MCF 10A (cell line): ENCODE measurements at regions not wholly inside any gene's neighbourhood (a gene's known extent, or its start where the extent isn't known, plus 50 kb on each side); places are given as distances from the start of the nearest gene placed in this dataset.

ENCODE experiments used
- BruUV-seq: library from RNA; stranded (reverse); fragments of 400-500 nt; replicated peaks from 2 replicates; lab custom pipeline; 2021; lab: Mats Ljungman, UMichigan
- CTCF ChIA-PET: fragments of 300-600 bp; sonication (Branson Sonifier 250); formaldehyde crosslinking; extraction: SDS; loops from one replicate; lab custom pipeline; 2021; ENCODE audit warnings: antibody characterized with exemption, inconsistent platforms; lab: Yijun Ruan, JAX
- POLR2A ChIA-PET: fragments of 300-600, 350-650 bp; sonication (Branson Sonifier 250); formaldehyde crosslinking; extraction: SDS; loops from one replicate; lab custom pipeline; 2020; ENCODE audit warnings: antibody characterized with exemption, inconsistent platforms; lab: Yijun Ruan, JAX
- DNase-seq: peaks from one replicate; pipeline ENCODE4 v3.0.0-alpha.2; 2018; ENCODE audit not compliant: unreplicated experiment
- H3K27ac Mint-ChIP-seq: one replicate; pipeline ENCODE4 v1.8.0; 2022; ENCODE audit warnings: mild to moderate bottlenecking, low read depth, mixed read lengths; ENCODE audit not compliant: unreplicated experiment
- H3K27me3 Mint-ChIP-seq: one replicate; pipeline ENCODE4 v1.8.0; 2022; ENCODE audit warnings: mixed read lengths; ENCODE audit not compliant: insufficient read depth, unreplicated experiment
- H3K36me3 Mint-ChIP-seq: one replicate; pipeline ENCODE4 v1.8.0; 2022; ENCODE audit warnings: mild to moderate bottlenecking, moderate library complexity, mixed read lengths; ENCODE audit not compliant: insufficient read depth, unreplicated experiment
- H3K4me1 Mint-ChIP-seq: one replicate; pipeline ENCODE4 v1.8.0; 2022; ENCODE audit warnings: mixed read lengths; ENCODE audit not compliant: insufficient read depth, unreplicated experiment
- H3K4me3 Mint-ChIP-seq: one replicate; pipeline ENCODE4 v1.8.0; 2022; ENCODE audit warnings: mild to moderate bottlenecking, moderate library complexity, mixed read lengths; ENCODE audit not compliant: unreplicated experiment
- H3K9me3 Mint-ChIP-seq: one replicate; pipeline ENCODE4 v1.8.0; 2022; ENCODE audit warnings: mixed read lengths; ENCODE audit not compliant: unreplicated experiment
- intact Hi-C: fragments of 100-400 bp; cut with micrococcal nuclease; formaldehyde crosslinking; loops from 2 replicates; pipeline ENCODE4 v1.14.1; 2022
- TF ChIP-seq, protein P1 (sequence below): fragments of 200-600 bp; IDR thresholded peaks from one replicate; pipeline ENCODE4 v1.8.0; 2022; ENCODE audit warnings: antibody characterized with exemption, mild to moderate bottlenecking; ENCODE audit not compliant: unreplicated experiment

DNA sequence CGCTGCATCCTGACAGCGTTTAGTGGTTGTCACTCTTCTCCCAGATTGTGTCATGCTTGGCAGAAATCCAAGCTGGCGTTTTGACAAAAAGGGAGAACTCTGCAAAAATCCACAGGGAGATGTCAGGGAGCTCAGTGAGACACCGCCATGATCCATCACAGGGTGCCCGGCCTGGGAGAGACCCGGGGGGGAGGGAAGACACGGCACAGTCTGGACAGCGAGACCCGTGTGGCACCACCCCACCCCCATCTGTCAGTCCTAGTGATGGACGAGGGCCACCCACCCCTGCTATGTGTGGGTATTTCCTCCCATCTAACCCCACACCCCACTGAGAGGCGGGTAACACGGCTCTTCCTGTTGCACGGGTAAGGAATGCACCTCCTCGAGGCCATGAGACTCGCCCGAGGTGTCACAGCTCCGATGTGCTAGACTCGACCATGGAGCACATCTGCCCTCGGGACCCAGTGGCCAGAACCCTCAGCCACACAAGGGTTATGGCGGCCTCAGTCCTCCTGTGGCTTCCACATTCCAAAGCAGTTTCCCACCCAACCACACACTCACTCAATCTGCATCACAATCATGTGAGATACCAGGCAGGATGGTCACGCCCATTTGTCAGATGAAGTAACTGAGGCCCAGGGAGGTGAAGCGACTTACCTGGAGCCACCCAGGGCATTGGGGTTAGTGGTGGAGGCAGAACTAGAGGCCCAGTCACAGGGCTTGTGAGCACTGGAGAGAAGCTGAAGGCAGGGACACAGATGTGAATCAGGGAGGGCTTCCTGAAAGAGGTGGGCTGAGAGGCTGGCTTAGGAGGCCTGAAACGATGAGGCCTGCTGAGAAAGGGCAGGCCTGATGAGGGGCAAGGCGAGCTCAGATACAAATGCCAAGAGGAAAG, 688.5 kb downstream of the MATN1 start:
- ChIA-PET CTCF (interaction anchor here (0.5 to 1.7 kb wide), 3 partner anchors 77 to 672 kb away, joined by 3 read pairs; no protein-coding TSS in a partner anchor), POLR2A (interaction anchor here (0.6 kb wide), 1 partner anchor 242 kb away, joined by 4 read pairs; no protein-coding TSS in a partner anchor)
- DNase-seq: peak; percentile 51
- Mint-ChIP-seq H3K27me3 (peaks cover 15% of the 10 kb centered on the region), H3K27ac (no peak overlapping the region), H3K4me1 (no peaks in the 10 kb centered on the region), H3K36me3 (no peaks in the 10 kb centered on the region), H3K4me3 (no peak overlapping the region), H3K9me3 (peaks cover 9% of the 10 kb centered on the region)
- intact Hi-C loops: no loop called here
- TF ChIP-seq, protein P1, sequence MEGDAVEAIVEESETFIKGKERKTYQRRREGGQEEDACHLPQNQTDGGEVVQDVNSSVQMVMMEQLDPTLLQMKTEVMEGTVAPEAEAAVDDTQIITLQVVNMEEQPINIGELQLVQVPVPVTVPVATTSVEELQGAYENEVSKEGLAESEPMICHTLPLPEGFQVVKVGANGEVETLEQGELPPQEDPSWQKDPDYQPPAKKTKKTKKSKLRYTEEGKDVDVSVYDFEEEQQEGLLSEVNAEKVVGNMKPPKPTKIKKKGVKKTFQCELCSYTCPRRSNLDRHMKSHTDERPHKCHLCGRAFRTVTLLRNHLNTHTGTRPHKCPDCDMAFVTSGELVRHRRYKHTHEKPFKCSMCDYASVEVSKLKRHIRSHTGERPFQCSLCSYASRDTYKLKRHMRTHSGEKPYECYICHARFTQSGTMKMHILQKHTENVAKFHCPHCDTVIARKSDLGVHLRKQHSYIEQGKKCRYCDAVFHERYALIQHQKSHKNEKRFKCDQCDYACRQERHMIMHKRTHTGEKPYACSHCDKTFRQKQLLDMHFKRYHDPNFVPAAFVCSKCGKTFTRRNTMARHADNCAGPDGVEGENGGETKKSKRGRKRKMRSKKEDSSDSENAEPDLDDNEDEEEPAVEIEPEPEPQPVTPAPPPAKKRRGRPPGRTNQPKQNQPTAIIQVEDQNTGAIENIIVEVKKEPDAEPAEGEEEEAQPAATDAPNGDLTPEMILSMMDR: no peak
- BruUV-seq: no TSS peak

DNA sequence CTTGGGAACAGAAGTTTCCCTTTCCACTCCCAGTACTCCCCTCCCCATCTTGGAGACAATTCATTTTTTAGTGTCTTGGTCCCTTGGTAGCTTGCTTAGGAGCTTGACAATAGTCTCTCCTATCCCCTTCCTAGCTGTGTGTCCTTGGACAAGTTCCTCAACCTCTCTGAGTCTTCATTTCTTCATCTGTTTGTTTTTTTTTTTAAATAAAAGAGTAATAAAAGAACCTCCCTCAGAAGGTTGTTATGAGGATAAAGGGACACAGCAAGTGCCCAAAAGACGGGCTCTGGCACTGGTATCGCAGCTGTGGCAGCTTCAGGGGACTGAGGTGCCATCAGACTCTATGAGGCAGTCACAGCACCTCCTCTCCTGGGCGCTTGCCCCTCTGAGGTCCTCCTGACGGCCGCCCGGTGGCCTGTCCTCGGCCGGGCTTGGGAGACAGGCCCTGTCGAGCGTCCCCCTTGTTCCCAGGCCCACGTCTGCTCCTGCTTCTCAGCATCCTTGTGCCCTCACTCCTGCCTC, 689.2 kb downstream of the MATN1 start:
- BruUV-seq: no TSS peak
- POLR2A ChIA-PET: interaction anchor here (0.8 kb wide), 1 partner anchor 145 kb away, joined by 4 read pairs; no protein-coding TSS in a partner anchor
- Mint-ChIP-seq H3K36me3 (no peaks in the 10 kb centered on the region), H3K9me3 (peaks cover 9% of the 10 kb centered on the region), H3K4me1 (no peaks in the 10 kb centered on the region), H3K27ac (no peak overlapping the region), H3K27me3 (peaks cover 18% of the 10 kb centered on the region), H3K4me3 (no peak overlapping the region)
- no peak for DNase-seq
- TF ChIP-seq, protein P1: no peak
- CTCF ChIA-PET: interaction anchor here (1.7 kb wide), 1 partner anchor 673 kb away, joined by 3 read pairs; no protein-coding TSS in a partner anchor
- intact Hi-C loops: no loop called here

DNA sequence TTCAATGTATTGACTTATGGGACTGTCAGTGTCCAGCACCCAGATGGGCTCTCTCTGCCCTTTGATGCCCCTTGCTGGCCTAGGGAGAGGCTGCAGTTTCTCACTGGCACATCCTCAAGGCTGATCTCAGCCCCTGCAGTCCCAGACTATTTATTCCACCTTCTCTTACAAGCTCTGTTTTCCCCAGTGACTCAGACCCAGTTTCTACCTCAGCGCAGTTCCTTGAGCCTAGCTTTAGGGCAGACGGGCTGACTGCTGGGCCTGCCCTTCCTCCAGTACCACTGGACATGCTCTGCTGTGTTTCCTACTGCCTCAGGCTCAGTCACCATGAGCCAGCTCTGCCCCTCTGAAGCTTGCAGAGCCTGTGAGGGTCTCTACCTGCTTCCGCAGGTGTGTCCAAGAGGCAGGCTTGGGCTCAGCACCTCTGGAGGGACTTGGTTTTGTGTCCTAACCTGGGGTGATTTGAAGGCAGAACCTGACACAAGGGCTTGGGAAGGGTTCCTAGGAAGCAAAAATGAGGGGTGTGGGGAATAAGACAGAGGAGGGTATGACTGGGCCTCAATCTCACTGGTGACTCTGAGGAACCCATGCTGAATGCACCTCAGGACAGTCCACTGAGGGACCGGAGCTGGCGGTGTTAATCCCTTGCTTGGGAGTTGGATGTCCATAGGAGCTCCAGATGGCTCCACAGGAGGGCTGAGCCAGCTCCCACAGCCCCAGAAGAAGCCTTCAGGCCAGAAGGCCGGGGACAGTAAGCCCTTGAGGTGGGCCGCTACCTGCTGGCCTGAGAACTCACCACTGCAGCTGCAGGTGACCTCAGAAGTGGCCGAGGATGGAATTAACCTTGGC, 689.9 kb downstream of the MATN1 start:
- H3K4me1 Mint-ChIP-seq: no peaks in the 10 kb centered on the region
- no peaks in the 10 kb centered on the region for H3K36me3 Mint-ChIP-seq
- DNase-seq: no peak
- ChIA-PET CTCF (interaction anchor here (1.7 kb wide), 1 partner anchor 674 kb away, joined by 3 read pairs; no protein-coding TSS in a partner anchor), POLR2A (interaction anchor here (0.8 kb wide), 1 partner anchor 144 kb away, joined by 4 read pairs; no protein-coding TSS in a partner anchor)
- no peak overlapping the region for H3K27ac Mint-ChIP-seq
- TF ChIP-seq, protein P1: no peak
- intact Hi-C loops: no loop called here
- no TSS peak for BruUV-seq
- H3K4me3 Mint-ChIP-seq: no peak overlapping the region
- peaks cover 9% of the 10 kb centered on the region for H3K9me3 Mint-ChIP-seq
- peaks cover 18% of the 10 kb centered on the region for H3K27me3 Mint-ChIP-seq
